ENCODE measurements at regions not wholly inside any gene's neighbourhood (a gene's known extent, or its start where the extent isn't known, plus 50 kb on each side); places are given as distances from the start of the nearest gene placed in this dataset.

GRCh38 chr17:68777243-68777855, 176.2 kb upstream of the FAM20A start:
- no peaks in the 10 kb centered on the region for H3K9me3 ChIP-seq
- peak overlapping the region in 1 of 4 donors; percentile 33 for H3K27ac ChIP-seq
- peak in 5 of 6 experiments; percentile 58 to 81 (median 76) for TF ChIP-seq CTCF (IDR thresholded peaks at IDR 0.05)
- no peak for TF ChIP-seq POLR2A (IDR thresholded peaks at IDR 0.05)
- H3K36me3 ChIP-seq, result no peaks in the 10 kb centered on the region
- no peak overlapping the region for H3K4me3 ChIP-seq
- DNase-seq, result peak in 1 of 3 donors; percentile 77
- H3K27me3 ChIP-seq, result no peaks in the 10 kb centered on the region
- H3K4me1 ChIP-seq, result peaks cover 0 to 15% (median 2%) of the 10 kb centered on the region in 4 donors

GRCh38 chr17:68776451-68776850, 175.3 kb upstream of the FAM20A start:
- peak overlapping the region in 1 of 4 donors; percentile 7 for H3K27ac ChIP-seq
- H3K4me1 ChIP-seq, result peaks cover 0 to 15% (median 2%) of the 10 kb centered on the region in 4 donors
- no peaks in the 10 kb centered on the region for H3K9me3 ChIP-seq
- no peak for TF ChIP-seq POLR2A (IDR thresholded peaks at IDR 0.05)
- TF ChIP-seq CTCF (IDR thresholded peaks at IDR 0.05), result no peak
- H3K27me3 ChIP-seq, result no peaks in the 10 kb centered on the region
- no peak for DNase-seq
- H3K4me3 ChIP-seq, result no peak overlapping the region
- H3K36me3 ChIP-seq, result no peaks in the 10 kb centered on the region

GRCh38 chr17:68775969-68776368, 174.8 kb upstream of the FAM20A start:
- H3K4me3 ChIP-seq, result no peak overlapping the region
- H3K9me3 ChIP-seq, result no peaks in the 10 kb centered on the region
- H3K27ac ChIP-seq, result no peak overlapping the region
- TF ChIP-seq POLR2A (IDR thresholded peaks at IDR 0.05), result no peak
- no peak for TF ChIP-seq CTCF (IDR thresholded peaks at IDR 0.05)
- H3K36me3 ChIP-seq, result no peaks in the 10 kb centered on the region
- no peak for DNase-seq
- H3K27me3 ChIP-seq, result no peaks in the 10 kb centered on the region
- H3K4me1 ChIP-seq, result peaks cover 0 to 15% (median 2%) of the 10 kb centered on the region in 4 donors

GRCh38 chr17:68775318-68775717, 174.2 kb upstream of the FAM20A start:
- TF ChIP-seq CTCF (IDR thresholded peaks at IDR 0.05) (no peak), POLR2A (IDR thresholded peaks at IDR 0.05) (no peak)
- peak overlapping the region in 3 of 4 donors; percentile 4 to 59 (median 6) for H3K27ac ChIP-seq
- DNase-seq, result no peak

GRCh38 chr17:68771867-68772515, 170.8 kb upstream of the FAM20A start:
- Histone ChIP-seq H3K4me1 (no peaks in the 10 kb centered on the region), H3K27me3 (no peaks in the 10 kb centered on the region), H3K4me3 (no peak overlapping the region), H3K36me3 (no peaks in the 10 kb centered on the region), H3K9me3 (no peaks in the 10 kb centered on the region), H3K27ac (peak overlapping the region in 3 of 4 donors; percentile 6 to 39 (median 20))
- TF ChIP-seq POLR2A (IDR thresholded peaks at IDR 0.05) (no peak), CTCF (IDR thresholded peaks at IDR 0.05) (peak in 5 of 6 experiments; percentile 33 to 67 (median 62))
- DNase-seq, result peak in 1 of 3 donors; percentile 53

More at GRCh38 chr17:68775318-68775717, 174.2 kb upstream of the FAM20A start:
- no peak overlapping the region for H3K4me3 ChIP-seq
- H3K27me3 ChIP-seq, result no peaks in the 10 kb centered on the region
- H3K36me3 ChIP-seq, result no peaks in the 10 kb centered on the region
- no peaks in the 10 kb centered on the region for H3K9me3 ChIP-seq
- peaks cover 0 to 15% (median 2%) of the 10 kb centered on the region in 4 donors for H3K4me1 ChIP-seq
